Natural killer cell (primary cell): ENCODE measurements at regions not wholly inside any gene's neighbourhood (a gene's known extent, or its start where the extent isn't known, plus 50 kb on each side); places are given as distances from the start of the nearest gene placed in this dataset.

ENCODE experiments used
- ATAC-seq, 3 donors: fragments of 150-1000 bp in 2 of 3; fragments of 200-7000 bp in 1 of 3; cut with Tn5 transposase; 1 replicate in 1 of 3; 2 replicates in 2 of 3; pipeline ENCODE4 v1.10.0; 2021; ENCODE audit warnings: mild to moderate bottlenecking in 2 of 3, moderate library complexity in 2 of 3
- DNase-seq, 2 donors: peaks; one replicate each; pipeline versions ENCODE4 v3.0.0 to v3.0.0-alpha.2; 2013 to 2021; ENCODE audit warnings: mixed read lengths in 1 of 2
- H3K27ac ChIP-seq: one replicate; pipeline ENCODE4 v1.5.1; 2013; ENCODE audit warnings: mild to moderate bottlenecking, low read length
- H3K27me3 ChIP-seq: one replicate; pipeline ENCODE4 v1.6.1; 2013; ENCODE audit warnings: low read length; ENCODE audit not compliant: control insufficient read depth, insufficient read depth
- H3K36me3 ChIP-seq: one replicate; pipeline ENCODE4 v1.6.1; 2013; ENCODE audit warnings: low read length; ENCODE audit not compliant: control insufficient read depth, insufficient read depth
- H3K4me1 ChIP-seq: one replicate; pipeline ENCODE4 v1.6.1; 2013; ENCODE audit warnings: low read length; ENCODE audit not compliant: control insufficient read depth, insufficient read depth
- H3K4me3 ChIP-seq: one replicate; pipeline ENCODE4 v1.5.1; 2013; ENCODE audit warnings: low read length
- H3K9me3 ChIP-seq: one replicate; pipeline ENCODE4 v1.6.1; 2013; ENCODE audit warnings: low read length; ENCODE audit not compliant: control insufficient read depth, insufficient read depth
- H3K27ac Mint-ChIP-seq, 2 donors: one replicate each; pipeline ENCODE4 v1.8.0; 2022; ENCODE audit warnings: mild to moderate bottlenecking in 2 of 2, mixed read lengths in 2 of 2, moderate library complexity in 1 of 2
- H3K27me3 Mint-ChIP-seq, 2 donors: one replicate each; pipeline ENCODE4 v1.8.0; 2022; ENCODE audit warnings: low read depth in 2 of 2, mixed read lengths in 2 of 2
- H3K36me3 Mint-ChIP-seq: one replicate; pipeline ENCODE4 v1.8.0; 2022; ENCODE audit warnings: mixed read lengths
- H3K4me1 Mint-ChIP-seq, 2 donors: one replicate each; pipeline ENCODE4 v1.8.0; 2022; ENCODE audit warnings: mixed read lengths in 2 of 2
- H3K4me3 Mint-ChIP-seq: one replicate; pipeline ENCODE4 v1.8.0; 2022; ENCODE audit warnings: mild to moderate bottlenecking, moderate library complexity, mixed read lengths
- H3K9me3 Mint-ChIP-seq, 2 donors: one replicate each; pipeline ENCODE4 v1.8.0; 2022; ENCODE audit warnings: mixed read lengths in 2 of 2
- WGBS: methylation state at CpG from one replicate; pipeline ENCODE4 v1.1.7; 2013; ENCODE audit warnings: missing lambda C conversion rate; ENCODE audit not compliant: insufficient coverage; 5-methylcytosine and 5-hydroxymethylcytosine counted together
- intact Hi-C: fragments of 100-400 bp; cut with micrococcal nuclease; formaldehyde crosslinking; loops from one replicate; pipeline ENCODE4 v1.14.2; 2022
- TF ChIP-seq, protein P1 (sequence below): fragments of 200-600 bp; IDR thresholded peaks from one replicate; pipeline ENCODE4 v1.8.0; 2022; ENCODE audit warnings: antibody characterized with exemption

DNA sequence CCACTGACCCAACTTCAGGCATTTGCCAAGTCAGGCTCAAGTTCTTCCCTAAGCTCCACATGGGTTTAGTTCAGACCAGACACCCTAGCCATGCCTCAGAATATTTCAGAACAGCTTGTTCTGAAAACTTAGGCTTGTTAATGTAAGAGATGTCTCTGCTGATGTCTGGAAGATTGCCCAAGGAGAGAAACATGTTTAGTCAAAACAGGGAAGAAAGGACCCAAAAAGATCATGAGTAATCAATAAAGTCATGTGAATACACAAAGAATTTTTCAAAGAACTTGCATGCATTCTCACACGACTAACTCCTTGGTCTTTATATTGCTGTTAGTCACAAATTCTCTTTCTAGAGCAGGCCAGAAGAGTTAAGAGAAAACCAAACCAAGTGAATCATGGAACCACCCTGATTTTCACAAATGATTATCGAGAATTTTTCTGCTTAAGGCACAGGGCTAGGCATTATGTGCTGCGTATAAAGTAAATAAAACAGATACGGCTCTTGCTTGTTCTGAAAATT is 158.1 kb upstream of the HMHB1 start:
- Histone ChIP-seq H3K9me3 (no peaks in the 10 kb centered on the region), H3K27ac (no peak overlapping the region), H3K4me3 (no peak overlapping the region), H3K36me3 (no peaks in the 10 kb centered on the region), H3K27me3 (no peaks in the 10 kb centered on the region), H3K4me1 (no peaks in the 10 kb centered on the region)
- H3K36me3 Mint-ChIP-seq: no peaks in the 10 kb centered on the region
- intact Hi-C loops: no loop called here
- H3K27ac Mint-ChIP-seq: no peak overlapping the region
- H3K4me3 Mint-ChIP-seq: no peak overlapping the region
- H3K27me3 Mint-ChIP-seq: no peaks in the 10 kb centered on the region
- no peak for DNase-seq
- 85% methylated on average over 3 of the region's 4 CpGs for WGBS
- peaks cover 0 to 6% of the 10 kb centered on the region in 2 donors for H3K4me1 Mint-ChIP-seq
- TF ChIP-seq, protein P1, sequence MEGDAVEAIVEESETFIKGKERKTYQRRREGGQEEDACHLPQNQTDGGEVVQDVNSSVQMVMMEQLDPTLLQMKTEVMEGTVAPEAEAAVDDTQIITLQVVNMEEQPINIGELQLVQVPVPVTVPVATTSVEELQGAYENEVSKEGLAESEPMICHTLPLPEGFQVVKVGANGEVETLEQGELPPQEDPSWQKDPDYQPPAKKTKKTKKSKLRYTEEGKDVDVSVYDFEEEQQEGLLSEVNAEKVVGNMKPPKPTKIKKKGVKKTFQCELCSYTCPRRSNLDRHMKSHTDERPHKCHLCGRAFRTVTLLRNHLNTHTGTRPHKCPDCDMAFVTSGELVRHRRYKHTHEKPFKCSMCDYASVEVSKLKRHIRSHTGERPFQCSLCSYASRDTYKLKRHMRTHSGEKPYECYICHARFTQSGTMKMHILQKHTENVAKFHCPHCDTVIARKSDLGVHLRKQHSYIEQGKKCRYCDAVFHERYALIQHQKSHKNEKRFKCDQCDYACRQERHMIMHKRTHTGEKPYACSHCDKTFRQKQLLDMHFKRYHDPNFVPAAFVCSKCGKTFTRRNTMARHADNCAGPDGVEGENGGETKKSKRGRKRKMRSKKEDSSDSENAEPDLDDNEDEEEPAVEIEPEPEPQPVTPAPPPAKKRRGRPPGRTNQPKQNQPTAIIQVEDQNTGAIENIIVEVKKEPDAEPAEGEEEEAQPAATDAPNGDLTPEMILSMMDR: no peak
- ATAC-seq: no peak
- H3K9me3 Mint-ChIP-seq: no peaks in the 10 kb centered on the region

DNA sequence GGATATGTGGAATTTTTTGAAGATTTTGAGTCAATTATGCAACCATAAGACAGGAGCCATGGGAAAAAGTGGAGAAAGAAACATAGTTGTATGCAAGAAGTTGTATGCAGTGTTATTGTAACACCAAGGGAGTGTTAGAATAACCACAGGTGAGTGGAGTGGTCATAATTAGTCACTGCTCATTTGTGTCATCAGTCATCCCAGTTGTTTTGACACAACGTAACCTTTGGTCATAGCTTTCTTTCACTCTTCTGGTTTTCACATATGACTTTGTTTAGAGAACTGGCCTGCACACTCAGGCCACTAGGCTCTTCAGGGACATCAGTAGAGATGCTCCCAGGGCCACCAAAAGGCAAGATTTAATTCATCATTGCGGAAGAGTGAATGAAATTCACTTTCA is 158.7 kb upstream of the HMHB1 start:
- H3K4me3 ChIP-seq: no peak overlapping the region
- H3K36me3 Mint-ChIP-seq: no peaks in the 10 kb centered on the region
- H3K9me3 Mint-ChIP-seq: no peaks in the 10 kb centered on the region
- H3K4me3 Mint-ChIP-seq: no peak overlapping the region
- H3K27ac ChIP-seq: no peak overlapping the region
- H3K9me3 ChIP-seq: no peaks in the 10 kb centered on the region
- no peaks in the 10 kb centered on the region for H3K4me1 ChIP-seq
- peaks cover 0 to 9% of the 10 kb centered on the region in 2 donors for H3K4me1 Mint-ChIP-seq
- DNase-seq (no peak), ATAC-seq (no peak)
- no peak overlapping the region for H3K27ac Mint-ChIP-seq
- no peaks in the 10 kb centered on the region for H3K27me3 Mint-ChIP-seq
- no peaks in the 10 kb centered on the region for H3K27me3 ChIP-seq
- WGBS: 88% methylated on average over 2 of the region's 2 CpGs
- H3K36me3 ChIP-seq: no peaks in the 10 kb centered on the region
- TF ChIP-seq, protein P1: no peak
- intact Hi-C loops: no loop called here

DNA sequence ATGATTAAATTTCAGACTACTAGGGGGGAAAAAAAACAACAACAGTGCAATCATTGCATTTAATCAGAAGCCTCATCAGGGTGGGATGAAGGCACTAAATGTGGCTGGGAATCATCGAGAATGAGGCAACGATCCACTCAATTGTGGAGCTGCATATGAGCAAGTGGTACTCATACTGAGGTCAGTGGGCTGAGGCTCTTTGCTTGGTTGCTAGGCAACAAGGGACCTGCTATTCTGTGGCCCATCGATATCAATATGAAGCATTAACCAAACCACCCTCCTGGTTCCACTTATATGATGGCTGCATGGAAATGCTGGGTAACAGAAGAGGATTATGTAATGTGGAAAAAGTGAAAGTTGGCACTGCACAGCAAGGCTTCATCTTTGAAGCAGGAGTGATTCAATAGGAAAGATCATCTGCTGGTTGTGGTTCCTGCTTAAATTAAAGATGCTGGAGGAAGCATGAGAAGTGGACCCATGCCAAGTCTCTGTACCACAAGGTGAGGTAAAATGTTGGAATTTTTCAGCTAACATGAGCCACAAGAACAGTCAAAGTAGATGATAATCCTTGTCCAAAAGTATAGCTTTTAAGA is 159.8 kb upstream of the HMHB1 start:
- TF ChIP-seq, protein P1: no peak
- Histone ChIP-seq H3K27me3 (no peaks in the 10 kb centered on the region), H3K9me3 (no peaks in the 10 kb centered on the region), H3K27ac (no peak overlapping the region), H3K4me1 (no peaks in the 10 kb centered on the region), H3K4me3 (no peak overlapping the region), H3K36me3 (no peaks in the 10 kb centered on the region)
- peaks cover 0 to 9% of the 10 kb centered on the region in 2 donors for H3K4me1 Mint-ChIP-seq
- intact Hi-C loops: no loop called here
- no peaks in the 10 kb centered on the region for H3K27me3 Mint-ChIP-seq
- H3K4me3 Mint-ChIP-seq: no peak overlapping the region
- no peaks in the 10 kb centered on the region for H3K9me3 Mint-ChIP-seq
- ATAC-seq (no peak), DNase-seq (no peak)
- WGBS: 70% methylated on average over 3 of the region's 3 CpGs
- H3K36me3 Mint-ChIP-seq: no peaks in the 10 kb centered on the region
- H3K27ac Mint-ChIP-seq: no peak overlapping the region
